GM21786 (cell line): ENCODE measurements at regions not wholly inside any gene's neighbourhood (a gene's known extent, or its start where the extent isn't known, plus 50 kb on each side); places are given as distances from the start of the nearest gene placed in this dataset.
"Not testable (repeated sequence)": the region's sequence is repeated elsewhere in the genome, so short reads cannot be mapped to it uniquely, and the experiment has no call there.

Experiments used
- ATAC-seq: cut with Tn5 transposase; IDR thresholded peaks from one replicate; pipeline ENCODE4 v1.9.1; 2021; ENCODE audit not compliant: unreplicated experiment

GRCh38 chr5:129163810-129164378 lies 69.3 kb downstream of the ISOC1 start:
- ATAC-seq = no peak

- ATAC-seq = no peak
These were observed 75.5 kb downstream of the ISOC1 start for GRCh38 chr5:129170050-129170449.

DNA sequence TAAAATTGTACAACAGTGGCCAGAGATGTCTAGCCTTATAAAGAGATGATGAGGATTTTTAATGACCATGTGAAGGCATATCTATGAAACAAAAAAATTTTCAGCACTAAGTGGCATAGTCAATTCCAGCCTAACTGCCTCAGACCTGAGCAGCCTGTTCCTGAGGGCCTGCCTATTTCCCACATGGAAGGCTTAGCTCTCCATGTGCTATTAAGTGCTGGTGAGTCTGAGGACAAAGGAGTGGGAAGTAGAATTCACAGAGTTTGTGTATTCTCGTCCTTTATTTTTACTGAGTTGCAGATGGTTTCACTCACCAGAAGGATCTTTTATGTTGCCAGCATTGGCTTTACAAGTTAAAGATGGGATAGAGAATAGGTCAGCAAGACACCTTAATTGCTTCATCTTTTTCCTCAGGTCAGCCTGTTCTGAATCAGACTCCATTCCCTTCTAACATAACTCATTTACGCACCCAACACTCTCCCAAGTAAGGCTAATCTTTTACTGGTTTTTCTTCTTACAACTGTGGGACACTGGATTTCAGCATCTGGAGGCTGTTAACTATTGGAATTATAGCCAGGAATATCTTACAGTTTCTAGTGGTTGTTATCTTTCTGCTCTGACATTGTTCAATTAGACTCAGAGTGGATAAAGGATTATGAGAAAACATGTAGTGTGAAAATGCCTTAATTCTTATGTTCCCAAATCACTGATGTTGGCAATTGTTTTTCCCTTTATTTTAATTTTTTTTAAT lies 76.8 kb downstream of the ISOC1 start:
- no peak for ATAC-seq

- no peak for ATAC-seq
These were observed 78.0 kb downstream of the ISOC1 start for GRCh38 chr5:129172580-129172979.

GRCh38 chr5:129173771-129174170 lies 79.2 kb downstream of the ISOC1 start:
- no peak for ATAC-seq

GRCh38 chr5:129174480-129174879 lies 79.9 kb downstream of the ISOC1 start:
- no peak for ATAC-seq

- no peak for ATAC-seq
These were observed 82.9 kb downstream of the ISOC1 start for GRCh38 chr5:129177451-129177850.

GRCh38 chr5:129199308-129199707 lies 104.8 kb downstream of the ISOC1 start:
- ATAC-seq = peak; percentile 44

- ATAC-seq = no peak
These were observed 110.0 kb downstream of the ISOC1 start for GRCh38 chr5:129204525-129204924.

DNA sequence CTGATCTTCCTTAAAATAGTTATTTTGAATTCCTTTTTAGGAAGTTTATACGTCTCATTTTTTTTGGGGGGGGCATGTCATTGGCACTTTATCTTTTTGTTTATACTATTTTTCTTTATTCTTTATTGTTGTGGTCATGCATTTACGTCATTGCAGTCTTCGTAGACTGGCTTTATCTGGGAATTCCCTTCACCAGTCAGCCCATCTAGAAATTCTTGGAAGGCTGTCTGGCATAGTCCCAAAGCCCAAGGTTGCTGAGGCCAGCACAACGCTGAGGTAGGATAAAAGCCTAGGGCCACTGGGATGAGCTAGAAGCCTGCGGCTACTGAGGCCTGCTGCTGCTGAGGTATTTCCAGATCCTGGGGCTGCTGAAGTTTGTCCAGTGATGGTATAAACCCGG lies 121.5 kb downstream of the ISOC1 start:
- ATAC-seq = no peak

GRCh38 chr5:129217179-129217578 lies 122.6 kb downstream of the ISOC1 start:
- no peak for ATAC-seq

GRCh38 chr5:129223178-129223577 lies 128.6 kb downstream of the ISOC1 start:
- ATAC-seq = no peak

DNA sequence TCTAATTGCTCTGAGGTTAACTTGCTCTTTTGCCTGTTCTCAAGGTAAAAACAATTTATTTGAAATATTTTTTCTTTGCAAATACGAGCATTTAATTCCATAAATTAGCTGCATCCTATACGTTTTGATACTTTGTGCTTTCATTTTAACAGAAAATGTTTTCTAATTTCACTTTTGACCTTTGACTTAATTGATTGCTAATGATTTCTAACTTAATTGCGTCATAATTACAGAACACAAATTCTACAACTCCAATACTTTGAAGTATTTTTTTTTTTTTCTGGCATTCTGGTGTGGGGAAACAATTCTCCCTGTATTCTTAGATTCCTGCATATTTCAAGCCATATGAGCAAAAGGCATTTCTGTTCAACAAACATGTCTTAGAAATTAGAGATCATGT lies 134.0 kb downstream of the ISOC1 start:
- ATAC-seq = no peak

- ATAC-seq = no peak
These were observed 147.2 kb downstream of the ISOC1 start for GRCh38 chr5:129241755-129242154.

DNA sequence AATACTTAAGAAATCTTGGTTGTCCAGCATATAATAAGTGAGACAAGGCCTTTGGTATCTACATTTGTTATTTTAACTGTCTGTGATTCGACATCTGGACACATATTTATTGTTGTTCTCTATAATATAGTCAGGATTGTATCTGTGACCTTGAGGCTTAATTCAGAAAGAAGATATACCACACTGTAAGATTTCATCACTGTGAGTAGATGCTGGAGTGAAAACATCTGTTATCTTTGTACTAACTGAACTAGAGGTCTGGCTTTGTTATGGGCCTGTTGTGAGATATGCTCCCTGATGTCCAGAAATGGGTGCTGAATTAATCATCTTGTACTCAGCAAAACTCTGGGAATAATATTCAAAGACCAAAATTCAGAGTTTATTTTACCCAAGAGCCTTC lies 148.5 kb downstream of the ISOC1 start:
- ATAC-seq = no peak

- no peak for ATAC-seq
These were observed 149.9 kb downstream of the ISOC1 start for GRCh38 chr5:129244478-129244877.

GRCh38 chr5:129245489-129245888 lies 150.9 kb downstream of the ISOC1 start:
- no peak for ATAC-seq

DNA sequence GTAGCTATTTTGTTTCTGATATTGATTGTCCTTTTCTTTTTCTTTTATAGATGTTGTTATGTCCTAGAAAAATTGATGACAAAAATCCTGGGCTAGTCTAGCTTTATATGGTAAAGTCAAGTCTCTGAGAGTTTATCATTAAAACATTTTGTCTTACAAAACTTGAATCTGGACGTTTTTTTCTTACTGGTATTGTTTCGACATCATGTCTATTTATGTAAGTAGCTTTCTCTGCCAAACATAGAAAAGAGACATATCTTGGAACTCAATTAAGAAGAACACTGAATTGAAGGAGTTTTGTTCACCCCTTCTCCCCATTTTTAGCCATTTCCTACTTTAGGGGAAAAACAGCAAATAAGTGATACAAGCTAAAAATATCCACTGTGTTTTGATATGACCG lies 151.5 kb downstream of the ISOC1 start:
- ATAC-seq = no peak

DNA sequence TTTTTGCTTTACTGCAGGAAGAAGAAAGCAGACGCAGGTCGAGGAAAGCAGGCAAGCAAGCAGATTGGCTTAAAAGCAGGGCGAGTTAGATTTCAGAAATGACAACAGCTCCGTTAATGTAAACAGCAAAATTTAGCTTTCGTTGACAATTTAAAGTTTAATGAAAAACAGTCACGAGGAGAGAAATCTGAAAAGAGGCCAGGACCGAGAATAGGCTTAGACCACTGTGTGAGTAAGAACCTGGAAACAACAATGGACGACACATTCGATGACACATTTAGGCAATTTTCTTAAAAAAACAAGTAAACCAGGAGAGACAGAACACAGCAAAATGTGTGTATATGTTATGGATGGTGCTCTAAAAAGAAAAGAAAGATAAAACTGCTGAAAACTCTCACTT lies 155.3 kb downstream of the ISOC1 start:
- no peak for ATAC-seq

GRCh38 chr5:129271308-129271707 lies 176.8 kb downstream of the ISOC1 start:
- ATAC-seq = peak; percentile 45

- no peak for ATAC-seq
These were observed 176.1 kb upstream of the ADAMTS19 start for GRCh38 chr5:129284010-129284409.

DNA sequence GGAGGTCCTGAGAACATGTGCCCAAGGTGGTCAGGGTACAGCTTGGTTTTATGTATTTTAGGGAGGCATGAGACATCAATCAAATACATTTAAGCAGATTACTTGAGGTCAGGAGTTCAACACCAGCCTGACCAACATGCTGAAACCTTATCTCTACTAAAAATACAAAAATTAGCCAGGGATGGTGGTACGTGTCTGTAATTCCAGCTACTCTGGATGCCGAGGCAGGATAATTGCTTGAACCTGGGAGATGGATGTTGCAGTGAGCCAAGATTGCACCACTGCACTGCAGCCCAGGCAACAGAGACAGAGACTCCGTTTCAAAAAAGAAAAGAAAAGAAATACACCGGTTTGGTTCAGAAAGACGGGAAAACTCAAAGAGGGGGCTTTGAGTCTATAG lies 165.9 kb upstream of the ADAMTS19 start:
- not testable (repeated sequence) for ATAC-seq

GRCh38 chr5:129306725-129307124 lies 153.4 kb upstream of the ADAMTS19 start:
- no peak for ATAC-seq
